GM12865 (cell line): ENCODE measurements at regions not wholly inside any gene's neighbourhood (a gene's known extent, or its start where the extent isn't known, plus 50 kb on each side); places are given as distances from the start of the nearest gene placed in this dataset.

Experiments used
- DNase-seq: peaks from one replicate; pipeline ENCODE4 v3.0.0; 2010; ENCODE audit warnings: low read depth
- H3K4me3 ChIP-seq: 2 replicates; pipeline ENCODE4 v1.5.1; 2011; ENCODE audit warnings: mild to moderate bottlenecking, low read depth, low read length, control low read depth
- CTCF ChIP-seq: IDR thresholded peaks from 2 replicates; pipeline ENCODE4 v1.5.1; 2011; ENCODE audit warnings: low read length, control low read depth, low read depth, inconsistent platforms; ENCODE audit not compliant: insufficient read depth; ENCODE audit errors: missing control alignments

GRCh38 chr20:7490288-7490687 is 450.0 kb downstream of the HAO1 start:
- no peak for DNase-seq
- H3K4me3 ChIP-seq, result no peak overlapping the region
- no peak for TF ChIP-seq CTCF

- TF ChIP-seq CTCF, result no peak
- H3K4me3 ChIP-seq, result no peak overlapping the region
- no peak for DNase-seq
These were observed 448.0 kb downstream of the HAO1 start for GRCh38 chr20:7492257-7492656.

- no peak overlapping the region for H3K4me3 ChIP-seq
- DNase-seq, result no peak
- no peak for TF ChIP-seq CTCF
These were observed 446.9 kb downstream of the HAO1 start for GRCh38 chr20:7493311-7493710.

GRCh38 chr20:7496394-7496991 is 443.8 kb downstream of the HAO1 start:
- DNase-seq, result no peak

GRCh38 chr20:7497985-7498384 is 442.3 kb downstream of the HAO1 start:
- no peak overlapping the region for H3K4me3 ChIP-seq
- no peak for TF ChIP-seq CTCF
- no peak for DNase-seq

More at GRCh38 chr20:7496394-7496991, 443.8 kb downstream of the HAO1 start:
- no peak overlapping the region for H3K4me3 ChIP-seq
- TF ChIP-seq CTCF, result no peak

- TF ChIP-seq CTCF, result no peak
- DNase-seq, result no peak
- no peak overlapping the region for H3K4me3 ChIP-seq
These were observed 441.1 kb downstream of the HAO1 start for GRCh38 chr20:7499201-7499600.

GRCh38 chr20:7500231-7500663 is 440.0 kb downstream of the HAO1 start:
- H3K4me3 ChIP-seq, result no peak overlapping the region
- DNase-seq, result no peak
- TF ChIP-seq CTCF, result no peak
